ENCODE measurements at regions not wholly inside any gene's neighbourhood (a gene's known extent, or its start where the extent isn't known, plus 50 kb on each side); places are given as distances from the start of the nearest gene placed in this dataset.

- no peak for ATAC-seq
- intact Hi-C loops (cut with DNase I) = no loop called here
- H3K9me3 ChIP-seq = no peaks in the 10 kb centered on the region
Observed at GRCh38 chr2:210842896-210843295, 286.5 kb downstream of the CPS1 start.

DNA sequence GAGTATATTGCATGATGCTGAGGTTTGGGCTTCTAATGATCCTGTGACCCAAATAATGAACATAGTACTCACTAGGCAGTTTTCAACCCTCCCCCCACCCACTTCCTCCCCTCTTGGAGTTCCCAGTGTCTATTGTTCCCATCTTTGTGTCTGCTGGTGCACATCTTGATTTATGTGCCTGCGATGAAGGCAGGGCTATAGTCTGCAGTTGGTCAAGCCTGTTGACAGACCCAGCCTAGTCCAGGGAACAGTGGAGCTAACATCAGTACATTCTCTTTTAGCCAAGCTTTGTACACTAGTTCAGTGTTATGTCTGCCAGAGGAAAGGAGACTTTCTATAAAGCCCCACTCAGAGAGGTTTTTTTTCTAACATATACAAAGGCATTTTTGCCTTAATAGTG, 287.6 kb downstream of the CPS1 start:
- WGBS, 2 donors = 83 to 86% methylated on average over 1 of the region's 1 CpG
- no peak for ATAC-seq
- Histone ChIP-seq H3K27me3 (no peaks in the 10 kb centered on the region), H3K9me3 (no peaks in the 10 kb centered on the region), H3K4me1 (no peaks in the 10 kb centered on the region), H3K27ac (no peak overlapping the region), H3K4me3 (no peak overlapping the region), H3K36me3 (no peaks in the 10 kb centered on the region)
- DNase-seq = no peak
- TF ChIP-seq, protein P1, sequence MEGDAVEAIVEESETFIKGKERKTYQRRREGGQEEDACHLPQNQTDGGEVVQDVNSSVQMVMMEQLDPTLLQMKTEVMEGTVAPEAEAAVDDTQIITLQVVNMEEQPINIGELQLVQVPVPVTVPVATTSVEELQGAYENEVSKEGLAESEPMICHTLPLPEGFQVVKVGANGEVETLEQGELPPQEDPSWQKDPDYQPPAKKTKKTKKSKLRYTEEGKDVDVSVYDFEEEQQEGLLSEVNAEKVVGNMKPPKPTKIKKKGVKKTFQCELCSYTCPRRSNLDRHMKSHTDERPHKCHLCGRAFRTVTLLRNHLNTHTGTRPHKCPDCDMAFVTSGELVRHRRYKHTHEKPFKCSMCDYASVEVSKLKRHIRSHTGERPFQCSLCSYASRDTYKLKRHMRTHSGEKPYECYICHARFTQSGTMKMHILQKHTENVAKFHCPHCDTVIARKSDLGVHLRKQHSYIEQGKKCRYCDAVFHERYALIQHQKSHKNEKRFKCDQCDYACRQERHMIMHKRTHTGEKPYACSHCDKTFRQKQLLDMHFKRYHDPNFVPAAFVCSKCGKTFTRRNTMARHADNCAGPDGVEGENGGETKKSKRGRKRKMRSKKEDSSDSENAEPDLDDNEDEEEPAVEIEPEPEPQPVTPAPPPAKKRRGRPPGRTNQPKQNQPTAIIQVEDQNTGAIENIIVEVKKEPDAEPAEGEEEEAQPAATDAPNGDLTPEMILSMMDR (IDR thresholded peaks at IDR 0.05) = no peak
- intact Hi-C loops (cut with DNase I) = no loop called here

More at GRCh38 chr2:210842896-210843295, 286.5 kb downstream of the CPS1 start:
- Histone ChIP-seq H3K27me3 (no peaks in the 10 kb centered on the region), H3K4me3 (no peak overlapping the region), H3K36me3 (no peaks in the 10 kb centered on the region), H3K4me1 (no peaks in the 10 kb centered on the region), H3K27ac (no peak overlapping the region)
- WGBS, 2 donors = 70 to 74% methylated on average over 3 of the region's 3 CpGs
- TF ChIP-seq, protein P1 (IDR thresholded peaks at IDR 0.05) = no peak
- DNase-seq = no peak

- Histone ChIP-seq H3K4me3 (no peak overlapping the region), H3K27me3 (no peaks in the 10 kb centered on the region), H3K27ac (no peak overlapping the region), H3K4me1 (peaks cover 0 to 4% (median 0%) of the 10 kb centered on the region in 9 donors), H3K9me3 (no peaks in the 10 kb centered on the region), H3K36me3 (no peaks in the 10 kb centered on the region)
- TF ChIP-seq, protein P1 (IDR thresholded peaks at IDR 0.05) = no peak
- intact Hi-C loops (cut with DNase I) = no loop called here
- DNase-seq (no peak), ATAC-seq (no peak)
- WGBS, 2 donors = 51 to 60% methylated on average over 2 of the region's 2 CpGs
Observed at GRCh38 chr2:210859314-210859713, 302.9 kb downstream of the CPS1 start.

GRCh38 chr2:210860276-210860675, 303.9 kb downstream of the CPS1 start:
- Histone ChIP-seq H3K27me3 (no peaks in the 10 kb centered on the region), H3K4me1 (peaks cover 0 to 4% (median 0%) of the 10 kb centered on the region in 9 donors), H3K9me3 (no peaks in the 10 kb centered on the region), H3K27ac (no peak overlapping the region), H3K4me3 (no peak overlapping the region), H3K36me3 (no peaks in the 10 kb centered on the region)
- DNase-seq (no peak), ATAC-seq (no peak)
- intact Hi-C loops (cut with DNase I) = no loop called here
- 69 to 71% methylated on average over 5 of the region's 5 CpGs for WGBS, 2 donors
- TF ChIP-seq, protein P1 (IDR thresholded peaks at IDR 0.05) = no peak
